ENCODE measurements at regions not wholly inside any gene's neighbourhood (a gene's known extent, or its start where the extent isn't known, plus 50 kb on each side); places are given as distances from the start of the nearest gene placed in this dataset.

GRCh38 chr17:79680318-79680695, 50.4 kb upstream of the ENPP7 start:
- Histone ChIP-seq H3K27me3 (peaks cover 5% of the 10 kb centered on the region), H3K9me3 (ENCODE audit: low read depth) (no peaks in the 10 kb centered on the region), H3K4me3 (no peak overlapping the region), H3K4me1 (ENCODE audit: low read depth) (no peaks in the 10 kb centered on the region), H3K27ac (no peak overlapping the region), H3K36me3 (no peaks in the 10 kb centered on the region)
- TF ChIP-seq CTCF (IDR thresholded peaks at IDR 0.05; ENCODE audit: low read depth, low read length), result no peak
- no peak for DNase-seq (ENCODE audit: low read depth in 1 of 2, low spot score in 1 of 2)

- Histone ChIP-seq H3K27me3 (peaks cover 5% of the 10 kb centered on the region), H3K9me3 (ENCODE audit: low read depth) (no peaks in the 10 kb centered on the region), H3K4me1 (ENCODE audit: low read depth) (no peaks in the 10 kb centered on the region), H3K36me3 (no peaks in the 10 kb centered on the region), H3K27ac (no peak overlapping the region), H3K4me3 (no peak overlapping the region)
- DNase-seq (ENCODE audit: low read depth in 1 of 2, low spot score in 1 of 2), result no peak
- TF ChIP-seq CTCF (IDR thresholded peaks at IDR 0.05; ENCODE audit: low read depth, low read length), result no peak
Observed at GRCh38 chr17:79679631-79680317, 51.0 kb upstream of the ENPP7 start.

GRCh38 chr17:79678736-79679255, 51.9 kb upstream of the ENPP7 start:
- H3K9me3 ChIP-seq (ENCODE audit: low read depth), result no peaks in the 10 kb centered on the region
- H3K4me3 ChIP-seq, result no peak overlapping the region
- H3K27me3 ChIP-seq, result peaks cover 5% of the 10 kb centered on the region
- TF ChIP-seq CTCF (IDR thresholded peaks at IDR 0.05; ENCODE audit: low read depth, low read length), result no peak
- no peak overlapping the region for H3K27ac ChIP-seq
- H3K36me3 ChIP-seq, result no peaks in the 10 kb centered on the region
- DNase-seq (ENCODE audit: low read depth in 1 of 2, low spot score in 1 of 2), result no peak
- no peaks in the 10 kb centered on the region for H3K4me1 ChIP-seq (ENCODE audit: low read depth)

DNA sequence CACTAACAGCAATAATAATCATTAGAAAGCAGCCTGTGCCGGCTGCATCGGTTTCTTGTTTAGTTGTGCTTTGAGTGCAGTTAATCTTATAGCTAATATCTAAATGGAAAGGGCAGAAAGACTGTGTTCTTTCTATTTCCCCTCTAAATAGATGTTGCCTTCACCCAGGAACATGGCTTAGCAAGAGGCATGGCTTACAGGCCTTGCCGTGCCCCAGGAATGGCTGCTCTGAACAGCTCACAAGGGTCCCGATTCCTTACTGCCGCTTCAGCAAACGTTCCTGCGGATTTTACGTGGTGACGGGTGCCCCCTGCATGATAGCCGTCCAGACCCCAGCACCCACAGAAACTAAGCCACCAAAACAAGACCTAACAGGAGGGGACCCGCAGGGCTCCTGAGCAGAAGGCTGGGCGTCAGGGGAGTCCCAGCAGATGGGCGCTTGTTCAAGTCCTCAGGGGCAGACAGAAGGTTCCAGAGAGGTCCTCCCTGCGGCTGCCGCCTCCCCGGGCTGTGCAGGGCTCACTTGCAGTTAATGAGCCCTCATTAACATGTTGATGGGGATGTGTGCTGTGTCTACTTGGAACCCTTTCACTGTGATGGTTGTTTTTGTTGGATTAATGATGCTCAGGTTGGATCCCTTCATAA, 52.5 kb upstream of the ENPP7 start:
- no peak for DNase-seq (ENCODE audit: low read depth in 1 of 2, low spot score in 1 of 2)
- no peak for TF ChIP-seq CTCF (IDR thresholded peaks at IDR 0.05; ENCODE audit: low read depth, low read length)
- H3K4me1 ChIP-seq (ENCODE audit: low read depth), result no peaks in the 10 kb centered on the region
- no peak overlapping the region for H3K27ac ChIP-seq
- H3K27me3 ChIP-seq, result peaks cover 5% of the 10 kb centered on the region
- H3K4me3 ChIP-seq, result no peak overlapping the region
- no peaks in the 10 kb centered on the region for H3K36me3 ChIP-seq
- H3K9me3 ChIP-seq (ENCODE audit: low read depth), result no peaks in the 10 kb centered on the region

- H3K27me3 ChIP-seq, result peaks cover 5% of the 10 kb centered on the region
- no peaks in the 10 kb centered on the region for H3K4me1 ChIP-seq (ENCODE audit: low read depth)
- H3K4me3 ChIP-seq, result no peak overlapping the region
- no peak overlapping the region for H3K27ac ChIP-seq
- no peak for DNase-seq (ENCODE audit: low read depth in 1 of 2, low spot score in 1 of 2)
- no peaks in the 10 kb centered on the region for H3K9me3 ChIP-seq (ENCODE audit: low read depth)
- no peak for TF ChIP-seq CTCF (IDR thresholded peaks at IDR 0.05; ENCODE audit: low read depth, low read length)
- no peaks in the 10 kb centered on the region for H3K36me3 ChIP-seq
Observed at GRCh38 chr17:79677646-79678045, 53.1 kb upstream of the ENPP7 start.
